Hepatocyte (in vitro differentiated cells): ENCODE measurements at regions not wholly inside any gene's neighbourhood (a gene's known extent, or its start where the extent isn't known, plus 50 kb on each side); places are given as distances from the start of the nearest gene placed in this dataset.

ENCODE experiments used
- DNase-seq: peaks from one replicate; pipeline ENCODE4 v3.0.0-alpha.2; 2016; ENCODE audit warnings: low spot score
- H2AFZ ChIP-seq: fragments of 200-600 bp; sonication (generic); 2 replicates; pipeline ENCODE4 v1.6.0; 2016; ENCODE audit warnings: antibody characterized with exemption, mild to moderate bottlenecking
- H3K27ac ChIP-seq: fragments of 200-600 bp; sonication (generic); 2 replicates; pipeline ENCODE4 v1.5.1; 2016; ENCODE audit warnings: mild to moderate bottlenecking
- H3K27me3 ChIP-seq: fragments of 200-600 bp; sonication (generic); 2 replicates; pipeline ENCODE4 v1.6.1; 2016
- H3K36me3 ChIP-seq: fragments of 200-600 bp; sonication (generic); replicated peaks from 2 replicates; pipeline ENCODE4 v1.5.1; 2016; ENCODE audit warnings: low read depth; ENCODE audit not compliant: insufficient read depth
- H3K4me1 ChIP-seq: fragments of 200-600 bp; sonication (generic); 2 replicates; pipeline ENCODE4 v1.5.1; 2016; ENCODE audit warnings: mild to moderate bottlenecking, moderate library complexity; ENCODE audit not compliant: insufficient read depth
- H3K4me2 ChIP-seq: fragments of 200-600 bp; sonication (generic); 2 replicates; pipeline ENCODE4 v1.6.0; 2016
- H3K4me3 ChIP-seq: fragments of 200-600 bp; sonication (generic); 2 replicates; pipeline ENCODE4 v1.5.1; 2016; ENCODE audit warnings: mild to moderate bottlenecking
- H3K79me2 ChIP-seq: fragments of 200-600 bp; sonication (generic); 2 replicates; pipeline ENCODE4 v1.6.0; 2017; ENCODE audit warnings: mild to moderate bottlenecking
- H3K9me2 ChIP-seq: fragments of 200-600 bp; sonication (generic); replicated peaks from 2 replicates; pipeline ENCODE4 v1.6.0; 2017; ENCODE audit warnings: mild to moderate bottlenecking; ENCODE audit not compliant: insufficient read depth
- H3K9me3 ChIP-seq: fragments of 200-600 bp; sonication (generic); 2 replicates; pipeline ENCODE4 v1.5.1; 2016; ENCODE audit warnings: low read depth, mild to moderate bottlenecking
- H4K20me1 ChIP-seq: fragments of 200-600 bp; sonication (generic); 2 replicates; pipeline ENCODE4 v1.6.0; 2016; ENCODE audit warnings: mild to moderate bottlenecking; ENCODE audit not compliant: insufficient read depth, poor library complexity, severe bottlenecking
- EZH2 ChIP-seq: fragments of 200-600 bp; sonication (generic); IDR thresholded peaks from 2 replicates; pipeline ENCODE4 v1.6.1; 2016; ENCODE audit warnings: antibody characterized with exemption, mild to moderate bottlenecking, borderline replicate concordance
- EZH2phosphoT487 ChIP-seq: fragments of 200-600 bp; sonication (generic); IDR thresholded peaks from one replicate; pipeline ENCODE4 v1.6.1; 2018; ENCODE audit warnings: antibody characterized with exemption, mild to moderate bottlenecking, low read depth, moderate library complexity; ENCODE audit not compliant: unreplicated experiment, severe bottlenecking
- WGBS: methylation state at CpG from one replicate; pipeline ENCODE4 v1.1.6; 2016; ENCODE audit warnings: low lambda C conversion rate; ENCODE audit errors: missing lambda C conversion rate; 5-methylcytosine and 5-hydroxymethylcytosine counted together
- TF ChIP-seq, protein P1 (sequence below): fragments of 200-600 bp; sonication (generic); IDR thresholded peaks from 2 replicates; pipeline ENCODE4 v1.5.1; 2016; ENCODE audit warnings: antibody characterized with exemption, mild to moderate bottlenecking; ENCODE audit not compliant: poor library complexity

DNA sequence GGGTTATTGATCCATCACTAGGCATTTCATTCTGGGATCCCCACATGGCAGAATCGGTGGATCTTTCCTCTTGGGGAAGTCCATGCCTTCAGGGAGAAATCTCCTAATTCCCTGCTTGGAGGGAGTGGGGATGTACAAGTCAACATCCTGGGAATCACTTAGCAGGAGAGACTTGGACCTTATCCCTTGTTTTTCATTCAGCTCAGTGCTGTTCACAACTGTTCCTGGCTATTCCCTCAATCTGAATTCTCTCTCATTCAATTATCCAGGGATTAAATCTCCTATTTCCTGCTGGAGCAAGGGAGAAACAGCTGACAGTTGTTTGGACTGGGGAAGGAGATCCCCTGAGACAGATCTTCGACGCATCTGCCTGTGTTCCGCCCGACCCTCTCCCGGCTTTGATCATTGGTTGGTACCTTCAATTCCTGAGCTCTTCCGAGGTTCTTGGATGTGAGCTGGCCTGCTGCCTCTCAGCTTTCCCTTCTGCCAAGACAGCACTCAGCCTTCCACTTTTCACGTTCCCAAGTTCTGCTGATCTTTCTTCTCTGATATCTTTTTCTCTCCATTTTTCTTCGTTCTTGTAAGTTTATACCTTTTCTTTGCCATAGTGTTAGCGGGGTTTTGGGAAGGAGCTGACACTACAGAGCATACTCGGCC is 115.4 kb upstream of the GNAO1 start:
- TF ChIP-seq EZH2 (no peak), EZH2phosphoT487 (no peak)
- TF ChIP-seq, protein P1, sequence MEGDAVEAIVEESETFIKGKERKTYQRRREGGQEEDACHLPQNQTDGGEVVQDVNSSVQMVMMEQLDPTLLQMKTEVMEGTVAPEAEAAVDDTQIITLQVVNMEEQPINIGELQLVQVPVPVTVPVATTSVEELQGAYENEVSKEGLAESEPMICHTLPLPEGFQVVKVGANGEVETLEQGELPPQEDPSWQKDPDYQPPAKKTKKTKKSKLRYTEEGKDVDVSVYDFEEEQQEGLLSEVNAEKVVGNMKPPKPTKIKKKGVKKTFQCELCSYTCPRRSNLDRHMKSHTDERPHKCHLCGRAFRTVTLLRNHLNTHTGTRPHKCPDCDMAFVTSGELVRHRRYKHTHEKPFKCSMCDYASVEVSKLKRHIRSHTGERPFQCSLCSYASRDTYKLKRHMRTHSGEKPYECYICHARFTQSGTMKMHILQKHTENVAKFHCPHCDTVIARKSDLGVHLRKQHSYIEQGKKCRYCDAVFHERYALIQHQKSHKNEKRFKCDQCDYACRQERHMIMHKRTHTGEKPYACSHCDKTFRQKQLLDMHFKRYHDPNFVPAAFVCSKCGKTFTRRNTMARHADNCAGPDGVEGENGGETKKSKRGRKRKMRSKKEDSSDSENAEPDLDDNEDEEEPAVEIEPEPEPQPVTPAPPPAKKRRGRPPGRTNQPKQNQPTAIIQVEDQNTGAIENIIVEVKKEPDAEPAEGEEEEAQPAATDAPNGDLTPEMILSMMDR, result no peak

DNA sequence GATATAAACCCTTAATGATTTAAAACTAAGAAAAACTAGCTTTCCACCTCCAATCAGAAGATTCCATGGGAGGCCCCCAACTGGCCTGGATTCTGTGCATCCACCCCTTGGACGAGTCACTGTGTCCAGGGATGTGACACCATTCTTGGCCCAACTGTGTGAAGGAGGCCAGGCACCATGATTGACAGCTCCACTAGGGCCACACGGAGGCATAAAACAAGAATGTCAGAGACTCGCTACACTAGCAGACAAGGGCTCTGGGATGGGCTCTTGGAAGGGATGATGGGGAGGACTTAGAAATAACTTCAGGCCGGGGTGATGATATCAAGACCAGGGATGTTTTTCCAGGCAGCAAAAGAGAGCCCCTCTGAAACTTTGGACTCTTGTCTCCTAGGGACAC is 117.8 kb upstream of the GNAO1 start:
- no peak overlapping the region for H2AFZ ChIP-seq
- H3K27me3 ChIP-seq, result no peaks in the 10 kb centered on the region
- no peaks in the 10 kb centered on the region for H3K79me2 ChIP-seq
- H4K20me1 ChIP-seq, result no peaks in the 10 kb centered on the region
- H3K4me2 ChIP-seq, result no peak overlapping the region
- no peaks in the 10 kb centered on the region for H3K4me1 ChIP-seq
- H3K36me3 ChIP-seq, result no peaks in the 10 kb centered on the region
- no peak for TF ChIP-seq EZH2
- no peak for TF ChIP-seq EZH2phosphoT487
- TF ChIP-seq, protein P1, result no peak
- no peak overlapping the region for H3K27ac ChIP-seq
- no peak for DNase-seq
- no peaks in the 10 kb centered on the region for H3K9me2 ChIP-seq
- 74% methylated on average over 4 of the region's 4 CpGs for WGBS
- H3K4me3 ChIP-seq, result no peak overlapping the region
- no peaks in the 10 kb centered on the region for H3K9me3 ChIP-seq

More for the DNA sequence above, 115.4 kb upstream of the GNAO1 start:
- H3K9me2 ChIP-seq, result no peaks in the 10 kb centered on the region
- H2AFZ ChIP-seq, result no peak overlapping the region
- no peak overlapping the region for H3K4me2 ChIP-seq
- H3K36me3 ChIP-seq, result no peaks in the 10 kb centered on the region
- H3K4me3 ChIP-seq, result no peak overlapping the region
- no peaks in the 10 kb centered on the region for H3K79me2 ChIP-seq
- H4K20me1 ChIP-seq, result no peaks in the 10 kb centered on the region
- no peak for DNase-seq
- H3K9me3 ChIP-seq, result no peaks in the 10 kb centered on the region
- H3K27me3 ChIP-seq, result no peaks in the 10 kb centered on the region
- no peaks in the 10 kb centered on the region for H3K4me1 ChIP-seq
- 80% methylated on average over 11 of the region's 11 CpGs for WGBS
- no peak overlapping the region for H3K27ac ChIP-seq

DNA sequence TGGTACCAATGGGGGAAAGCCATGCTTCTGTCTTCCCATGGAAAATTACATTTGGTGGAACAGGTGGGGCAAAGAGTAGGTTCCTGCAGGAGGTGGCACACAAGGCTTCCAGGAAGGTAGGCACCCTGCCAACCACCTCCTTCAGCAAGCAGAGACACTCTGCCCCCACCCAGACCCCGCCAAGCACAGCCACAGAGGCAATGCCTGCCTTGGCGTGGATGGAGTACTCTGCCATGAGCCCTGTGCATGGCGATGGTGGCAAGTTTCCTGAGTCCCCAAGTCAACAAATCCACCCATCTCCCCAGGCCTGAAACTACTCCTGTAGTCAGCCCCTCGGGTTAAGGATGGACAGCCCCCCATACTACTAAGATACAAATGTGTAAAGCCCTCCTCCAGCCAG is 119.2 kb upstream of the GNAO1 start:
- H2AFZ ChIP-seq, result no peak overlapping the region
- no peak for DNase-seq
- H4K20me1 ChIP-seq, result no peaks in the 10 kb centered on the region
- no peaks in the 10 kb centered on the region for H3K9me2 ChIP-seq
- TF ChIP-seq, protein P1, result no peak
- TF ChIP-seq EZH2 (no peak), EZH2phosphoT487 (no peak)
- no peaks in the 10 kb centered on the region for H3K36me3 ChIP-seq
- no peaks in the 10 kb centered on the region for H3K27me3 ChIP-seq
- H3K4me1 ChIP-seq, result no peaks in the 10 kb centered on the region
- H3K79me2 ChIP-seq, result no peaks in the 10 kb centered on the region
- WGBS, result 81% methylated on average over 4 of the region's 4 CpGs
- no peaks in the 10 kb centered on the region for H3K9me3 ChIP-seq
- H3K4me3 ChIP-seq, result no peak overlapping the region
- no peak overlapping the region for H3K27ac ChIP-seq
- no peak overlapping the region for H3K4me2 ChIP-seq
